K562 (cell line): ENCODE measurements at regions not wholly inside any gene's neighbourhood (a gene's known extent, or its start where the extent isn't known, plus 50 kb on each side); places are given as distances from the start of the nearest gene placed in this dataset.

Experiments
- C11orf30 ChIP-seq: fragments of 450-650 bp; IDR thresholded peaks from 2 replicates; pipeline ENCODE4 v1.6.1; 2016; ENCODE audit warnings: low read depth, mild to moderate bottlenecking
- CBFA2T3 ChIP-seq: fragments of 450-650 bp; IDR thresholded peaks from 2 replicates; pipeline ENCODE4 v1.6.1; 2017
- GATAD2B ChIP-seq: fragments of 450-650 bp; IDR thresholded peaks from 2 replicates; pipeline ENCODE4 v1.6.1; 2017; ENCODE audit warnings: mild to moderate bottlenecking, borderline replicate concordance
- JUN ChIP-seq, 2 experiments: sonication (generic) in 1 of 2; formaldehyde crosslinking in 1 of 2; IDR thresholded peaks; 2 replicates each; pipeline versions ENCODE4 v1.6.1 to v1.8.0; 2012 to 2022; ENCODE audit warnings: borderline replicate concordance in 2 of 2, mild to moderate bottlenecking in 2 of 2, improper control_type of control experiment in 1 of 2, low read depth in 1 of 2, low read length in 1 of 2, missing genetic modification reagents in 1 of 2
- MEF2A ChIP-seq: IDR thresholded peaks from 2 replicates; pipeline ENCODE4 v1.6.1; 2011; ENCODE audit warnings: low read depth, mild to moderate bottlenecking, low read length, moderate library complexity; ENCODE audit not compliant: control insufficient read depth
- NCOA1 ChIP-seq: fragments of 450-650 bp; IDR thresholded peaks from 2 replicates; pipeline ENCODE4 v1.6.1; 2016; ENCODE audit warnings: low read depth
- RAD51 ChIP-seq: fragments of 450-650 bp; IDR thresholded peaks from 2 replicates; pipeline ENCODE4 v1.7.1; 2016; ENCODE audit warnings: low read depth, mild to moderate bottlenecking, borderline replicate concordance
- TAL1 ChIP-seq: fragments of 450-650 bp; IDR thresholded peaks from 2 replicates; pipeline ENCODE4 v1.6.1; 2016; ENCODE audit warnings: mild to moderate bottlenecking
- TEAD4 ChIP-seq, 2 experiments: sonication (generic) in 1 of 2; formaldehyde crosslinking in 1 of 2; IDR thresholded peaks; 2 replicates each; pipeline versions ENCODE4 v1.6.1 to v1.8.0; 2012 to 2022; ENCODE audit warnings: borderline replicate concordance in 1 of 2, inconsistent platforms in 1 of 2, low read length in 1 of 2, mild to moderate bottlenecking in 1 of 2, missing genetic modification reagents in 1 of 2
- TRIM24 ChIP-seq, 2 experiments: fragments of 450-650 bp; IDR thresholded peaks; 2 replicates each; pipeline ENCODE4 v1.6.1; 2016
- TRIM28 ChIP-seq: fragments of 450-650 bp; IDR thresholded peaks from 2 replicates; pipeline ENCODE4 v1.6.1; 2017
- ZNF143 ChIP-seq: sonication (generic); formaldehyde crosslinking; IDR thresholded peaks from 2 replicates; pipeline ENCODE4 v1.9.0; 2022; ENCODE audit warnings: mild to moderate bottlenecking, missing genetic modification reagents
- TF ChIP-seq, protein P1 (sequence below), 2 experiments: fragments of 450-650 bp; IDR thresholded peaks; 2 replicates each; pipeline ENCODE4 v1.6.1; 2016; ENCODE audit warnings: mild to moderate bottlenecking in 2 of 2, borderline replicate concordance in 1 of 2, low read depth in 1 of 2, moderate library complexity in 1 of 2
- TF ChIP-seq, protein P2 (sequence below): IDR thresholded peaks from 2 replicates; pipeline ENCODE4 v1.6.1; 2011; ENCODE audit not compliant: insufficient read length; ENCODE audit errors: extremely low read depth
- TF ChIP-seq, protein P3 (sequence below): fragments of 450-650 bp; IDR thresholded peaks from 2 replicates; pipeline ENCODE4 v1.7.1; 2018; ENCODE audit warnings: mild to moderate bottlenecking, low read depth; ENCODE audit not compliant: partially characterized antibody

DNA sequence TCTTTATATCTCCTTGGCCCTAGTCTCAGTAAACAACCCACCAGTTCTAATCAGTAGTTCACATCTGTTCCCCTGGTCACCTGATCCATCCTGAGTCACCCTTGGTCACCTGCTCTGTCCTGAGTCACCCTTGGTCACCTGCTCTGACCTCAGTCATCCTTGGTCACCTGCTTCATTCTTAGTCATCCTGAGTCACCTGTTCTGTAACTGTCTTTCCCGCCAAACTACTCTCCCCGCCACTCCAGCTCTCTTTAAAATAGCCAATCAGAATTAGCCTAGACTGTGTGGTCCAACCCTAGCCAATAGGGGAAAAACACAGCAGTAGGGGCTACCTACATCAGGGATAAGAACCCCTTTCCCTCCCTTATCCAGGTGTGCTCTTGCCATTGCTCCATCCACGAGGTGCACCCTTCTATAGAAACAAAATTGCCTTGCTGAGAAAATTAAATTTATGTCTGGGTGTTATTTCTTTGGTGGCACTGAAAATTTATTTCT is 245.4 kb upstream of the DIO3 start (continued):
- TF ChIP-seq JUN (IDR thresholded peaks at IDR 0.05; ENCODE audit: borderline replicate concordance, low read depth, low read length) = peak; percentile 78
- TF ChIP-seq JUN (CRISPR knock-in tag; IDR thresholded peaks at IDR 0.05; ENCODE audit: borderline replicate concordance) = no peak
- TF ChIP-seq, protein P1, sequence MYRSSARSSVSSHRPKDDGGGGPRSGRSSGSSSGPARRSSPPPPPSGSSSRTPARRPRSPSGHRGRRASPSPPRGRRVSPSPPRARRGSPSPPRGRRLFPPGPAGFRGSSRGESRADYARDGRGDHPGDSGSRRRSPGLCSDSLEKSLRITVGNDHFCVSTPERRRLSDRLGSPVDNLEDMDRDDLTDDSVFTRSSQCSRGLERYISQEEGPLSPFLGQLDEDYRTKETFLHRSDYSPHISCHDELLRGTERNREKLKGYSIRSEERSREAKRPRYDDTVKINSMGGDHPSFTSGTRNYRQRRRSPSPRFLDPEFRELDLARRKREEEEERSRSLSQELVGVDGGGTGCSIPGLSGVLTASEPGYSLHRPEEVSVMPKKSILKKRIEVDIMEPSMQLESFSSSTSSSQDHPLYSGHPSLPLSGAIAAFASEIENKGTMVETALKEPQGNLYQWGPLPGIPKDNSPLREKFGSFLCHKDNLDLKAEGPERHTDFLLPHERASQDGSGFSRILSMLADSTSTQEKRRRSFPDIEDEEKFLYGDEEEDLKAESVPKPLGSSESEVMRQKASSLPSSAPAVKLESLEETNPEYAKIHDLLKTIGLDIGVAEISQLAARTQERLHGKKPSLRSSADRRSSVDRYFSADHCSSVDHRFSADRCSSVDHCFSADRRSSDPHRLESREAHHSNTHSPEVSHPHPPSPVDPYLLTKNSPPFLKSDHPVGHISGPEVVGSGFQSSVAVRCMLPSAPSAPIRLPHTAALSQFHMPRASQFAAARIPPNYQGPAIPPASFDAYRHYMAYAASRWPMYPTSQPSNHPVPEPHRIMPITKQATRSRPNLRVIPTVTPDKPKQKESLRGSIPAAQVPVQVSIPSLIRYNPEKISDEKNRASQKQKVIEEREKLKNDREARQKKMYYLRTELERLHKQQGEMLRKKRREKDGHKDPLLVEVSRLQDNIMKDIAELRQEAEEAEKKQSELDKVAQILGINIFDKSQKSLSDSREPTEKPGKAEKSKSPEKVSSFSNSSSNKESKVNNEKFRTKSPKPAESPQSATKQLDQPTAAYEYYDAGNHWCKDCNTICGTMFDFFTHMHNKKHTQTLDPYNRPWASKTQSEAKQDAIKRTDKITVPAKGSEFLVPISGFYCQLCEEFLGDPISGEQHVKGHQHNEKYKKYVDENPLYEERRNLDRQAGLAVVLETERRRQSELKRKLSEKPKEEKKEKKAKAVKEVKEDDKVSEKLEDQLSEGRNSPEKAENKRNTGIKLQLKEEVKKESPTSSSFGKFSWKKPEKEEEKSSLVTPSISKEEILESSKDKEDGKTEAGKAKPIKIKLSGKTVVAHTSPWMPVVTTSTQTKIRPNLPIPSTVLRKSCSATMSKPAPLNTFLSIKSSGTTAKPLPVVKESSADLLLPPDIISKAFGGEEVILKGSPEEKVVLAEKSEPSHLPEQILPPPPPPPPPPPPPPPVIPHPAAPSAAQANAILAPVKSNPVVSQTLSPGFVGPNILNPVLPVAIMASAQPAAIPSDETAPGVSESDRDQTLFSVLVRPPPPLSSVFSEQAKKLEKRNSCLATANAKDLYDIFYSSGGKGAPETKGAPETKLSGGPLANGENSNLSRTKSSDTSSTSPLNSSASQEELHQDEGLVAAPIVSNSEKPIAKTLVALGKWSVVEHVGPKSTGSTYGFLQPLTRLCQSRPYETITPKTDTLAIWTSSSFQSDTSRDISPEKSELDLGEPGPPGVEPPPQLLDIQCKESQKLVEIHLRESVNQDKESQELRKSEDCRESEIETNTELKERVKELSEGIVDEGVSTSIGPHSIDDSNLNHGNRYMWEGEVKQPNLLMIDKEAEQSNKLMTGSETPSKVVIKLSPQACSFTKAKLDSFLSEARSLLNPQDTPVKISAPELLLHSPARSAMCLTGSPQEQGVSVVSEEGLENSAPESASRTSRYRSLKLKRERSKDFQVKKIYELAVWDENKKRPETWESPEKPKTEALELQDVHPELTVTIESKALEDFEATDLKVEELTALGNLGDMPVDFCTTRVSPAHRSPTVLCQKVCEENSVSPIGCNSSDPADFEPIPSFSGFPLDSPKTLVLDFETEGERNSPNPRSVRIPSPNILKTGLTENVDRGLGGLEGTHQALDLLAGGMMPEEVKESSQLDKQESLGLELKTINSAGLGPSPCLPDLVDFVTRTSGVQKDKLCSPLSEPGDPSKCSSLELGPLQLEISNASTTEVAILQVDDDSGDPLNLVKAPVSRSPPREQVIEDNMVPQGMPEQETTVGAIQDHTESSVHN (IDR thresholded peaks at IDR 0.05; ENCODE audit: borderline replicate concordance in 1 of 2, low read depth in 1 of 2) = peak in 1 of 2 experiments; percentile 84; a peak in 2 of 4 replicates
- TF ChIP-seq, protein P2, sequence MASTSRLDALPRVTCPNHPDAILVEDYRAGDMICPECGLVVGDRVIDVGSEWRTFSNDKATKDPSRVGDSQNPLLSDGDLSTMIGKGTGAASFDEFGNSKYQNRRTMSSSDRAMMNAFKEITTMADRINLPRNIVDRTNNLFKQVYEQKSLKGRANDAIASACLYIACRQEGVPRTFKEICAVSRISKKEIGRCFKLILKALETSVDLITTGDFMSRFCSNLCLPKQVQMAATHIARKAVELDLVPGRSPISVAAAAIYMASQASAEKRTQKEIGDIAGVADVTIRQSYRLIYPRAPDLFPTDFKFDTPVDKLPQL = no peak
- peak; percentile 55 for TF ChIP-seq TAL1
- TF ChIP-seq GATAD2B = no peak
- no peak for TF ChIP-seq ZNF143 (CRISPR knock-in tag)
- peak; percentile 52 for TF ChIP-seq C11orf30
- TF ChIP-seq, protein P3, sequence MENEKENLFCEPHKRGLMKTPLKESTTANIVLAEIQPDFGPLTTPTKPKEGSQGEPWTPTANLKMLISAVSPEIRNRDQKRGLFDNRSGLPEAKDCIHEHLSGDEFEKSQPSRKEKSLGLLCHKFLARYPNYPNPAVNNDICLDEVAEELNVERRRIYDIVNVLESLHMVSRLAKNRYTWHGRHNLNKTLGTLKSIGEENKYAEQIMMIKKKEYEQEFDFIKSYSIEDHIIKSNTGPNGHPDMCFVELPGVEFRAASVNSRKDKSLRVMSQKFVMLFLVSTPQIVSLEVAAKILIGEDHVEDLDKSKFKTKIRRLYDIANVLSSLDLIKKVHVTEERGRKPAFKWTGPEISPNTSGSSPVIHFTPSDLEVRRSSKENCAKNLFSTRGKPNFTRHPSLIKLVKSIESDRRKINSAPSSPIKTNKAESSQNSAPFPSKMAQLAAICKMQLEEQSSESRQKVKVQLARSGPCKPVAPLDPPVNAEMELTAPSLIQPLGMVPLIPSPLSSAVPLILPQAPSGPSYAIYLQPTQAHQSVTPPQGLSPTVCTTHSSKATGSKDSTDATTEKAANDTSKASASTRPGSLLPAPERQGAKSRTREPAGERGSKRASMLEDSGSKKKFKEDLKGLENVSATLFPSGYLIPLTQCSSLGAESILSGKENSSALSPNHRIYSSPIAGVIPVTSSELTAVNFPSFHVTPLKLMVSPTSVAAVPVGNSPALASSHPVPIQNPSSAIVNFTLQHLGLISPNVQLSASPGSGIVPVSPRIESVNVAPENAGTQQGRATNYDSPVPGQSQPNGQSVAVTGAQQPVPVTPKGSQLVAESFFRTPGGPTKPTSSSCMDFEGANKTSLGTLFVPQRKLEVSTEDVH = peak; percentile 39
- TF ChIP-seq RAD51 = peak; percentile 77
- 0 out of 2 replicates have a peak, but pooled peaks have one; percentile 23 for TF ChIP-seq TRIM28
- TF ChIP-seq TEAD4 (IDR thresholded peaks at IDR 0.05; ENCODE audit: low read length) = 0 out of 2 replicates have a peak, but pooled peaks have one; percentile 6
- no peak for TF ChIP-seq TEAD4 (CRISPR knock-in tag; IDR thresholded peaks at IDR 0.05; ENCODE audit: borderline replicate concordance)
- TF ChIP-seq TRIM24 (IDR thresholded peaks at IDR 0.05) = peak; percentile 87 to 92
- TF ChIP-seq CBFA2T3 = peak; percentile 52; the same call in 1 of the 2 replicates
- peak; percentile 51; the same call in 1 of the 2 replicates for TF ChIP-seq NCOA1
- no peak for TF ChIP-seq MEF2A
